Head of caudate nucleus (tissue), 42 donors: ENCODE measurements at regions not wholly inside any gene's neighbourhood (a gene's known extent, or its start where the extent isn't known, plus 50 kb on each side); places are given as distances from the start of the nearest gene placed in this dataset.

ENCODE experiments used
- DNase-seq, 42 donors: peaks; one replicate each; pipeline versions ENCODE4 v3.0.0 to v3.0.0-alpha.2; 2020 to 2021; ENCODE audit warnings: mixed read lengths in 7 of 42
- intact Hi-C: fragments of 100-400 bp; cut with DNase I; formaldehyde crosslinking; loops from one replicate; pipeline ENCODE4 v1.15.0; 2022

DNA sequence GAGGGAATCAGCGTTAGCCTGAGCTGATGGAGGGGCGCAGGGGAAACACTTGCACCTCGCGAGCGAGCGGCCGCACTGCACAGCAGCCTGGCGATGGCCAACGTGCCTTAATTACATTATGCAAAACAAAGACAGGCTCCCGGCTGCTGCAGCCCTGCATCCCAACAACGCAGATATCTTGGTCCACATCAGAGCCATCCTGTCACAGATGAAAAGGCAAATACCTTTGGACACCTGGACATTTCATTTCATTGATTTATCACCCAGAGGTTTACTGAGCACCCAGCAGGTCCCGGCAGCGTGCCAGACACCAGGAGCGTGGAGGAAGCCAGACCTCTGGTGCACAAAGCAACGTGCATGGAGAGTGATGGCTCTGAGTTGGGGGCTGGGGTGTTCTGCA is 843.0 kb downstream of the TBC1D22A start:
- peak in 5 of 42 donors; percentile 4 to 39 (median 7) for DNase-seq
- intact Hi-C loops = no loop called here

- DNase-seq = peak in 7 of 42 donors; percentile 1 to 16 (median 3)
- intact Hi-C loops = no loop called here
These were observed 842.1 kb downstream of the TBC1D22A start for GRCh38 chr22:47604563-47604962.

- intact Hi-C loops = no loop called here
- DNase-seq = peak in 4 of 42 donors; percentile 2 to 19 (median 4)
These were observed 840.3 kb downstream of the TBC1D22A start for GRCh38 chr22:47602732-47603131.

DNA sequence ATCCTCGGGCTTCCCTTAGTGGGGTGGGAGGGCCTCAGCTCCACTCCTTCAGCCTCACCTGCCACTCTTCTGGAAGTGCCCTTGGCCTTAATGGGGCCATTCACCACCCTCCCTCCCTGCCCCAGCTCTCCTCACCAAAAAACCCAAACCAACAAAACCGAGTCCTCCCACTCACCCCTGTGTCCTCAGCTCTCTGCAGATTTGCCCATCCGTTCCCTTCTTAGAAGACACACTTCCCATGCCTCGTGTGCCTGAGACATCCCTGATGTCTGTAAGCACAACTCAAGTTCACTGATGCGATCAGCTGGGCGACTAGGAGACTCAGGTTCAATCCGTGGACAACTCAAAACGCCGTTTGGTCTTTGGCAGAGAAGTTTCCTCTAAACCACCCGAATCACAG is 839.2 kb downstream of the TBC1D22A start:
- DNase-seq = peak in 4 of 42 donors; percentile 4 to 16 (median 6)
- intact Hi-C loops = no loop called here

DNA sequence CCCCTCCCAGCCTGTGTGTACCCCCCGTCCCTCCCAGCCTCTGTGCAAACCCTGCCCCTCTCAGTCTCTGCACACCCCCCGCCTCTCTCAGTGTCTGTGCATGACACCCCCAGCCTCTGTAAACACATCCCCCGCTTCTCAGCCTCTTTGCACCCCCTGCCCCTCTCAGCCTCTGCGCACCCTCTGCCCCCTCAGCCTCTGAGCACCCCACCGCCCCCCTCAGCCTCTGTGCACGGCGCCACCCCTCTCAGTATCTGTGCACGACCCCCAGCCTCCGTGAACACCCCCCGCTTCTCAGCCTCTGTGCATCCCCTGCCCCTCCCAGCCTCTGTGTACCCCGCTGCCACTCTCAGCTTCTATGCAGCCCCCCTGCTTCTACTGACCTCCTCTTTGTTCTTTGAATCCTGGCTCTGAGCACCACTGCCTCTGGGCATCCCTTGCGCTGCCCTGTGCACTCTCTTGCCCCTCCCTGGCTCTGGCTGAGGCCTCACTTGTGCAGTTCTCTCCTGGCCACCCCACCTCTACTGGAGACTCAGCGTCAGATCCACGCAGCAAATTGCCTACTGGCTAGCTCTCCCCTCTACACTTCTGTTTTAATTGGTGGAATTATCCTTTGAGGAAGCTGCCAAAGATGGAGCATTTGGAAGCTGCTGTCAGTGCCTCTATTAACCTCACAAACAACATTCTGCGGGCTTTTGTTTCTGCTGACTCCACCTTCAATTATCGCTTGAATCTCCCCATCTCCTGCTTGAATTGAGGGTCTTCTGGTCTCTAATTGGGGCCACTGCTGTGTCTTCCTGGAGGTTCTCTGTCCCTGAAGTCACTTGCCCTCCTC is 838.6 kb downstream of the TBC1D22A start:
- peak in 3 of 42 donors; percentile 6 to 27 (median 21) for DNase-seq

DNA sequence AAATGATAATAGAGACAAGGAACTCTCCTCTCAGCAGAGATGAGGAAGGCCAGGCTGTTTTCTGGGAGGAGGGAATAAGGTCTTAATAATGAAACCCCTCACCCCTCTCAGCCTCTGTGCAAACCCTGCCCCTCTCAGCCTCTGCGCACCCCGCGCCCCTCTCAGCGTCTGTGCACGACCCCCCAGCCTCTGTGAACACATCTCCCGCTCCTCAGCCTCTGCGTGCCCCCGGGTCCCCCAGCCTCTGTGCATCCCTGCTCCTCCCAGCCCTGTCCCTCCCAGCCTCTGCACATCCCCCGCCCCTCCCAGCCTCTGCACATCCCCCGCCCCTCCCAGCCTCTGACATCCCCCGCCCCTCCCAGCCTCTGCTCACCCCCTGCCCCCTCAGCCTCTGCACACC is 837.8 kb downstream of the TBC1D22A start:
- intact Hi-C loops = no loop called here
- peak in 3 of 42 donors; percentile 2 to 24 (median 7) for DNase-seq

More for the DNA sequence above, 838.6 kb downstream of the TBC1D22A start:
- intact Hi-C loops = no loop called here

DNA sequence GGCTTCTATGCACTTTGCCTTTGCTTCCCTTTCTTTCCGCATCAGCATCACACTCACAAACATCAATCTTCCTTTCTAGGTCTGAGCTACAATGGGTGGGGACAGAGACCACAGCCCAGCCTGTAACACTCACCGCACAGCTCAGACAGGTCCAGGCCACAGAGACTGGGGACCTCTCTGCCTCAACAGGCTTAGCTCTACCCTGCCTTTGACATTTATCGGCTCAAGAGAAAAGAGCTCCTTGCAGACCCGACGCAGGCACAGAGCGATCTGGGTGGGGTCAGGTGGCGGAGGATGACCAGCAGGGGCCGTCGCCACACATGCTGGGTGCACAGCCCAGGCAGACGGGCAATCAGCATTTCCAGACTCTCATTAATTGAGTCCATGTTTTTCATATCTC is 837.3 kb downstream of the TBC1D22A start:
- DNase-seq = peak in 3 of 42 donors; percentile 3 to 29 (median 13)
- intact Hi-C loops = no loop called here

DNA sequence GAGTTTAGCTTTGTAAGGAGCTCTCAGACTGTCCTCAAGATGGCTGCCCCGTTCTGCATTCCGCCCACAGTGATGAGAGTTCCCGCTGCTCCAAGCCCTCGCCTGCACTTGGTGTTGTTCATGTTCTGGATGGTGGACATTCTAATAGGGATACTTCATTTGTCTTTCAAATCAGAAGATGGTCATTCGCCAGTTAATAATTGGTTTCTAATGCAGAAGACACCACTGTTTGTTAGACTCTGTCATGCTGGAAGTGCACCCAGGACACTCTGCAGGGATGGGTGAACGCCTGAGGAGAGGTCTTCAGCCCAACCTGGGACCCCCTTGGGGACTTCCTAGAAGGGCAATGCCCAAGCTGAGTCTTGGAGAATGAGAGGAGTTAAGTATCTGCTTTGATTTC is 836.4 kb downstream of the TBC1D22A start:
- intact Hi-C loops = no loop called here
- peak in 4 of 42 donors; percentile 3 to 20 (median 9) for DNase-seq

- intact Hi-C loops = no loop called here
- peak in 3 of 42 donors; percentile 6 to 9 (median 8) for DNase-seq
These were observed 834.6 kb downstream of the TBC1D22A start for GRCh38 chr22:47597041-47597440.

DNA sequence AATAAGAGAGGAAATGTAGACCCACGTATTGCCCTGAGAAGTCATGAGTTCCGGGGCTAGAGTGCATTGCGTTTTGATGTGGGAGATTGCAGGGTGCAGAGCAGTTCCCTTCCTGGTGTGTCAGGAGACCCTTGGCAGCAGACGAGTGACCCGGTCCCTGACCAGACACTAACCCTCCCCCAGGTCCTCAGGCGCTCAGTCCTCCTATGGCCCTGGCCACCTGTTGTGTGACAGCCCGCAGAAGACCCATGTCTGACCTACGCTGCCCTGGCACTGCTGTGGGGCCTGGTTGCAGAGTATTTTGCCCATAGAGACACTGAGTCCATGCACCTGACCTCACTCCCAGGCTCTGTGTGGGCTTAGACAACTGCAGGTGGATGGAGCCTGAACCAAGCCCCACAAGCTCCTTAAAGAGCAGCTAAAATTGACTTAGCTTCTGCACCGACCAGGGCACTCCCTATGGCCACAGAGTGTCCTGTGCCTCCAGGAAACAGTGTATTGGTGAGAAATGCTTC is 833.8 kb downstream of the TBC1D22A start:
- intact Hi-C loops = no loop called here
- DNase-seq = peak in 4 of 42 donors; percentile 2 to 13 (median 7)

- intact Hi-C loops = no loop called here
- peak in 4 of 42 donors; percentile 3 to 9 (median 4) for DNase-seq
These were observed 832.5 kb downstream of the TBC1D22A start for GRCh38 chr22:47594836-47595521.

DNA sequence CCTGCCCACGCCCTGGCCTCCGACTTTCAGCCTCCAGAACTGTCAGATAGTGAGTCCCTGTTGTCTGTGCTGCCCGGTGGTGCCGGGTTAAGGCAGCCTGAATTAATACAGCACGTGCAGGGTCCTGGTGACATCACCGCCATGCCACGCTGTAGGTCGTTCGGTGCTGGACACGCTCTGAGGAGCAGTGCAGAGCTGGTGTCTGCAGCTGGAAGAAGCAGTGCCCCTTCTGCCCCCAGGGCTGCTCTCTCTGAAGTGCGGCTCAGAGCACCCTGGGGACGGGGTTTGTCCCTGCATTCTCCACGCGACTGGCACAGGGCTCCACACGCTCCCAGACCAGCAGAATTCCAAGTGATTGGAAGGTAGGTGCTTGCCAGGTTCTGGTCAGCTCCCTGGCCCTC is 831.5 kb downstream of the TBC1D22A start:
- peak in 3 of 42 donors; percentile 4 to 18 (median 11) for DNase-seq
- intact Hi-C loops = no loop called here

GRCh38 chr22:47593291-47593690 is 830.8 kb downstream of the TBC1D22A start:
- intact Hi-C loops = no loop called here
- peak in 2 of 42 donors; percentile 14 to 18 for DNase-seq

GRCh38 chr22:47592791-47593190 is 830.3 kb downstream of the TBC1D22A start:
- intact Hi-C loops = no loop called here
- DNase-seq = peak in 3 of 42 donors; percentile 3 to 23 (median 15)

GRCh38 chr22:47591709-47592108 is 829.3 kb downstream of the TBC1D22A start:
- DNase-seq = peak in 1 of 42 donors; percentile 26
- intact Hi-C loops = no loop called here

DNA sequence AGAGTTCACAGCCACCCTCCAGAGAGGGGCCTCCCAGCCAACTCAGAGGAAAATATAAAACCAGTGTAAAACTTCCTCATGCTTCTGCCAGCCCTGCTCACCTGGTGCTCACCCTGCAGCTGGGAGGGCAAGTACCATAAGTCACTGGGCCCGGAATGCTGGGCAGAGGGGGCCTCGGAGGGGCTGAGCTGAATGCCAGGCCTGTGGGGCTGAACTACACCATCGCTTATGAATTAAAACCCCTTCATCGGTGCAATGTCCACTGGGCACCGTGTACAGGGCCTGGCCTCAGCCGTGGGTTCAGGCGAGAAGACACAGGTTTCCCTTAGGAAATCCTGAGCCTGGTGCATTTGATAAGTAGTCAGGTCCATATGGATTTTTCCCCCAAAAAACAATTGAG is 828.6 kb downstream of the TBC1D22A start:
- peak in 2 of 42 donors; percentile 6 to 15 for DNase-seq
- intact Hi-C loops = no loop called here

- intact Hi-C loops = no loop called here
- DNase-seq = peak in 4 of 42 donors; percentile 1 to 25 (median 12)
These were observed 827.1 kb downstream of the TBC1D22A start for GRCh38 chr22:47589271-47590250.

DNA sequence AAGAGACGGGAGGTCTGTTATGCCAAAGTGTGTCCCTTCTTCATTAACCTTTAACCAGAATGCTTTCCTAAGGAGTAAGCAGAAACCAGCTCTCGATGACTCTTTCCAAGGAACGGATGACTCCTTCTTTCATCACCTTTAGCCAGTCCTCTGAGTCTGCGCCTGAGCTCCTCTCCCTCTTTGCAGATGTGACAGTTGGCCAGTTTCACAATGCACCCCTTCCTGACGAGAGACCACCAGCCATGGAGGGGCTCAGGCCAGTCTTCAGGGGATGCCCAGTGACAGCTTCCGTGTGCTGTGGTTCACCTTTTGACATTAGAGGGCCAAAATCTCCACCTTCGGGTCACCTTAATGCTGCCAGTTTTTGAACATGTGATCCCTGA is 826.1 kb downstream of the TBC1D22A start:
- DNase-seq = peak in 2 of 42 donors; percentile 2 to 26
- intact Hi-C loops = no loop called here
